GM12801 (cell line): ENCODE measurements at regions not wholly inside any gene's neighbourhood (a gene's known extent, or its start where the extent isn't known, plus 50 kb on each side); places are given as distances from the start of the nearest gene placed in this dataset.

ENCODE experiments used
- TF ChIP-seq, protein P1 (sequence below): IDR thresholded peaks from one replicate; pipeline ENCODE4 v1.5.1; 2011; ENCODE audit warnings: control low read depth; ENCODE audit not compliant: insufficient read length; ENCODE audit errors: extremely low read depth

DNA sequence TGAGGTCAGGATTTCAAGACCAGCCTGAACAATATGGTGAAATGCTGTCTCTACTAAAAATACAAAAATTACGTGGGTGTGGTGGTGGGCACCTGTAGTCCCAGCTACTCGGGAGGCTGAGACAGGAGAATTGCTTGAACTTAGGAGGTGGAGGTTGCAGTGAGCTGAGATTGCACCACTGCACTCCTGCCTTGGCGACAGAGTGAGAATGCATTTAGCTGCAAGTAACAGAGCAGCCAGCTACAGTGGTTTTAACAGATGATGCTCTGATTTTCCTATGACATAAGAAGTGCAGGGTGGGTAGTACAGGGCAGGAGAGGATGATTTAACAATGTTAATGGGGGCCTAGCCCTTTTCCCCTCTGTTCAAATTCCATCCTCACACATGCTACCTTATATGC is 267.9 kb downstream of the RPLP1 start:
- TF ChIP-seq, protein P1, sequence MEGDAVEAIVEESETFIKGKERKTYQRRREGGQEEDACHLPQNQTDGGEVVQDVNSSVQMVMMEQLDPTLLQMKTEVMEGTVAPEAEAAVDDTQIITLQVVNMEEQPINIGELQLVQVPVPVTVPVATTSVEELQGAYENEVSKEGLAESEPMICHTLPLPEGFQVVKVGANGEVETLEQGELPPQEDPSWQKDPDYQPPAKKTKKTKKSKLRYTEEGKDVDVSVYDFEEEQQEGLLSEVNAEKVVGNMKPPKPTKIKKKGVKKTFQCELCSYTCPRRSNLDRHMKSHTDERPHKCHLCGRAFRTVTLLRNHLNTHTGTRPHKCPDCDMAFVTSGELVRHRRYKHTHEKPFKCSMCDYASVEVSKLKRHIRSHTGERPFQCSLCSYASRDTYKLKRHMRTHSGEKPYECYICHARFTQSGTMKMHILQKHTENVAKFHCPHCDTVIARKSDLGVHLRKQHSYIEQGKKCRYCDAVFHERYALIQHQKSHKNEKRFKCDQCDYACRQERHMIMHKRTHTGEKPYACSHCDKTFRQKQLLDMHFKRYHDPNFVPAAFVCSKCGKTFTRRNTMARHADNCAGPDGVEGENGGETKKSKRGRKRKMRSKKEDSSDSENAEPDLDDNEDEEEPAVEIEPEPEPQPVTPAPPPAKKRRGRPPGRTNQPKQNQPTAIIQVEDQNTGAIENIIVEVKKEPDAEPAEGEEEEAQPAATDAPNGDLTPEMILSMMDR, result no peak

DNA sequence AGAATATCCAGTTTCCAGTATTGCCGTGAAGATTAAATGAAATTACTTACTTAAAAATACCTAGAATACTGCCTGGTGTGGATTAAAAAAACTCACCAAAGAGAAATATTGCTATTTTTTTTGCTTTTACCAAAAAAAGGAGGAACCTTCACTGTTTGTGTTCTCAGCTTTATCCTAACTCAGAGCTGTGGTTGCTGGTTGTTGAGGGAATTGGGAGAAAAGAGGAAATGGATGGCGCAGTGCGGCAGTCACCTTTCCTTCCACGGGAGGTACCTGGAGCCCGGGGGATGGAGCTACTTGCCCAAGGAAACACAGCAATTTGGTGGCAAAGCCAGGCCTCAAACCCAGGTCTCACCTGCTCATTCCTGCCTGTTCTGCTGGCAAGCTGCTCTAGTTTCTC is 270.3 kb downstream of the RPLP1 start:
- TF ChIP-seq, protein P1, result no peak

DNA sequence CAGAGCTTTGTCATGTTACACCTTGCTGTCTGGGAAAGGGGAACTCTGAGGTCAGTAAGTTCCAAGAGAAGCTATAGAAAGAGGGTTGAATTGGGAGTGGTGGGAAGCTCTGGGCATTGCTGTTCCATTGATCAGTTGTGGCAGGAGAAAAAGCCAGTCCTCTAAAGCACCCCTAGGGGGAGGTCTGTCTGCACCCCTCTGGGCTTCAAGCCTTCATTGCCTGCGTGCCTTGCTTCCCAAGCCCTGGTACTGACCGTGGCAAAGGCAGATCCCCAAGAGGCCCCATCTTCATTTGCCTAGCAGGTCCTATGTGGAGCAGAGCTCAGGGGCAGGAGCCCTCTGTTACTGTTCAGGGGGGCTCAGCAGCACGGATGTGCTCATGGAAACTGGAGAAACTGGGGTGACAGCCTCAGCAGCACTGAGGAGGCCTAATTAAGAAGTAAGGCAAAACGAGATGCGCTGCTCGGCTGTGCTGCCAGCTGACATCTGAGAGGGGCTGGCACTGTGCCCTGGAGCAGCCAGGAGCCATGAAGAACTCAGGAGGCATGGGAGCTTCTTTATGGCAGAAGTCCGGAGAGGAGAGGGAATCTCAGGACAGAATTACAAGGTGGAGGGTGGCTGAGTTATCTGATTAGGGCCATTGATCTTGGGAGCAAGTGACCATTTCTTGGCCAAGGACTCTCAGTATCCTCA is 270.9 kb downstream of the RPLP1 start:
- TF ChIP-seq, protein P1, result no peak

DNA sequence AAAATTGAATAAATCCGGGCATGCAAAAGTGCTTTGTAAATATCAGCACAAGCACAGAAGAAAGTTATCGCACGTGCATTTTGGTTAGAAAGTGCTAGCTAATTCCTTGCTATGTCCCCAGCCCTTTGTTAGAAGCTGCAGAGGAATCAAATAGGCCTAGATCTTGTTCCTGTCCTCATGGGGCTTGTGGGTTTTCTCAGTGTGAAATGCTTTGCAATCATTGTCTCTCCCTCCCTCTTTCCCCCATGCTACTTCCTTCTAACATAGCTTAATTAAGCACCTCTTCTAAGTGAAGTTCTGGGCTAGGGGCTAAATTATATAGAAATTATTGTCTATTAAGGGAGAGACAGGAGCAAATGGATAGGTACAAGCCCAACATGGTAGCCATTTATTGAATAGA is 271.7 kb downstream of the RPLP1 start:
- TF ChIP-seq, protein P1, result no peak

DNA sequence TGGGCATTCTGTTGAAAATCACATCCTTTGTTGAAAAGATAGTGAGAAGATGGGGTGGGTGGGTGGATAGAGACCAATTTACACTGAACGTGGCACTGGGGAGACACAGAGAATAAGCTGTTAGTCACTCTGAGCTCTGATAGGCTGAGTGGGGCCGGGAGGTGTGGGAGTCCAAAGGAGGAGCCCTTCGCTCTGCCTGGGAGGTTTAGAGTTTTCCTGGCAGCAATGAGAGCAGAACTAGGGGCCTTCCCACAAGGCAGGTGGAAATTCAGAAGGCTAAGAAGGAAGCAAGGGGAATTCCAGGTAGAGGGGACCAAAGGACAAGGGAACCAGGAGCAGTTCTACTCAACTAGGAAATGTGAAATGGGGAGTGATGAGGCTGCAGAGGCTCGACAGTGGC is 272.7 kb downstream of the RPLP1 start:
- TF ChIP-seq, protein P1, result no peak

DNA sequence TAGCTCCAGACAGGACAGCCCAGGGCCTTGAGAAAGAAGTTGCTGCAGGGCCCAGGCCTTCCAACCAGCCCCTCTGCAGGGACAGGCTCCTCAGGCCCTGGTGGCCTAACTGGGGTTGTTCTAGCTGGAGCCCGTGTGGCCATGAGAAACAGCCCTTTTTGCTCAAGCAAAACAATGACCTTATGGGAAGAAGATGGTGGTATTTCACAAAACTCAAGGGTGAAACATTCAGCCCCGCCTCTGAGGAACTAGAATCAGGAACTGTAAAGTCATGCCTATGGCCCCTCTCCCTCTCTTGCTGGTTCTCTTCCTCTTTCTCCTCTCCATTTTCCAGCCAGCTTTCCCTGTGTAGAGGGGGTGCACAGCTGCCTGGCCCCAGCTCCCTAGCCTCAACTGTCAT is 273.3 kb downstream of the RPLP1 start:
- TF ChIP-seq, protein P1, result no peak

DNA sequence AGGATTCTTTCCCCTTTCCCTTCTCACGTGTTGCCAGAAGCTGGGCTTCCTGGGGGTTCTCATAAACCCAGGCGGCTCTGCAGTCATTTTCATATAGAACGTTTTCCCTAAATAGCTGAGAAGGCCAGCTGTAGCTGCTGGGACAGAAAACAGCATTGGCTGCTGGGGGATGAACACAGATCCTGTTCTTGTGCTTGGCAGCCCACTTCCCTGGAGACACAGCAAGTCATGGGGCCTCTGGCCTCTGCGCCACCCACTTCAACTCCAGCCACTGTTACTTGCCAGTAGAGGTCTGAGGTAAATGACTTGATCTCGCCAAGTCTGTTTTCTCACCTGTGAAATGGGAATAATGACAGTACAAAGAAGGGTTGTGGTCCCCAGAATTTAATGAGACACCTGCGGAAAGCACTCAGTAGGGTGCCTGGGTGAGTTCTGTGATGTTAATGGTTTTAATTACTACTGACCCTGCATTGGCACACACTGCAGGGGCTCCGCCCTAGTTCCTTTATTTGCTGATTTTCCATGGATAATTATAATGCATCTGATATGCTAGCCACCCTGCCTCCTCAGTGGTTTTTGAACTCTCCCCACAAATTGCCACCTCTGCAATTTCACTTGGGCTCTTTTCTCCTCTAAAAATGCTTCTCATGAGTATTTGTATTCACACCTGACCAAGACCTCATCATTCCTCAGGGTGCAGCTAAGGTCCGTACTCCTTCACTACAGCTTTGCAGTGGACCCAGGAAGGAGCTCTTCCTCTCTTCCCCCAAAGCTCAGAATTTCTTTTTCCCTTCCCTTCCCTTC is 274.7 kb downstream of the RPLP1 start:
- TF ChIP-seq, protein P1, result no peak
